ENCODE measurements at regions not wholly inside any gene's neighbourhood (a gene's known extent, or its start where the extent isn't known, plus 50 kb on each side); places are given as distances from the start of the nearest gene placed in this dataset.

DNA sequence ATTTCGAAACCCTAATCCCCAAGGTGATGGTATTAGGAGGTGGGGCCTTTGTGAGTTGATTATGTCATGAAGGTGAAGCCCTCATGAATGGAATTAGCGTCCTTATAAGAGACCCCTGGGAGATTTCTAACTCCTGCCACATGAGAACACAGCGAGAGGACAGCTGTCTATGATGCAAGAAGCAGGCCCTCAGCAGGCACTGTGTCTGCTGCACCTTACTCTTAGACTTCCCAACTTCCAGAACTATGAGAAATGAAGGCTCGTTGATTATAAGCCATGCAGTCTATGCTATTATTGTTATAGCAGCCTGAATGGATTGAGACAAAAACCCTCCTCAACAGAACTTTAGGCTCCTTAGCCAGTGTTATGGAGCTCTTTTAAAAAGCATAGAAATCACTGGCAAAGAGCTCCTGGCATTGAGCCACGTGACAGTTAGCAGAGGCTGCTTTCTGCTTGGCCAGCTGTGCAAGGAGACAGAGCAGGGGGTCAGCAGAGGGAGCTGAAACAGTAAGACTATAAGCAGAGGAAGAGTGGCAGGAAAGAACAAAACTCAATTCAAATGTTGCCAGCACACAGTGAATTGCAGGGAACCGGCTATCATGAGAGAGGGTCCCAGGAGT is 219.2 kb upstream of the FAT1 start:
- no peak overlapping the region for H3T11ph ChIP-seq (ENCODE audit: low read length)
- no peak overlapping the region for H3K14ac ChIP-seq (ENCODE audit: insufficient read depth, low read length)
- H3K56ac ChIP-seq (ENCODE audit: insufficient read length, low read depth, low read length) = no peak overlapping the region
- H3K27ac ChIP-seq (ENCODE audit: insufficient read length, low read depth, low read length) = no peak overlapping the region
- H4K8ac ChIP-seq (replicated peaks; ENCODE audit: insufficient read length, low read depth, low read length) = no peak overlapping the region
- H3K23me2 ChIP-seq (ENCODE audit: insufficient read length, low read depth, low read length, poor library complexity, severe bottlenecking) = no peaks in the 10 kb centered on the region
- no peaks in the 10 kb centered on the region for H3K79me2 ChIP-seq (ENCODE audit: insufficient read depth, low read length)
- Mint-ChIP-seq H3K4me3 (no peak overlapping the region), H3K27ac (no peak overlapping the region), H3K9me3 (no peaks in the 10 kb centered on the region), H3K36me3 (ENCODE audit: insufficient read depth in 1 of 3, low read depth in 3 of 3) (no peaks in the 10 kb centered on the region; a peak in 1 of 7 replicates), H3K27me3 (ENCODE audit: low read depth) (peaks cover 3% of the 10 kb centered on the region; the same call in 1 of the 2 replicates), H3K4me1 (peaks cover 25 to 33% of the 10 kb centered on the region in 2 experiments)
- H2BK20ac ChIP-seq (ENCODE audit: low read depth, low read length, poor library complexity, severe bottlenecking) = no peak overlapping the region
- H3K4ac ChIP-seq (ENCODE audit: low read depth, low read length) = no peak overlapping the region
- no peak overlapping the region for H2BK12ac ChIP-seq (ENCODE audit: insufficient read length, low read depth, low read length)
- no peaks in the 10 kb centered on the region for H3K9me3 ChIP-seq (ENCODE audit: control insufficient read depth, low read depth, low read length)
- peaks cover 2% of the 10 kb centered on the region; the same call in 1 of the 2 replicates for H3K4me1 ChIP-seq (ENCODE audit: insufficient read depth, low read length)
- H4K20me1 ChIP-seq (ENCODE audit: control insufficient read depth, insufficient read depth, insufficient read length) = no peaks in the 10 kb centered on the region
- no peak overlapping the region for H2AFZ ChIP-seq (ENCODE audit: low read length)
- H4K91ac ChIP-seq (ENCODE audit: insufficient read length, low read depth, low read length) = no peak overlapping the region
- no peak overlapping the region for H2BK5ac ChIP-seq (ENCODE audit: insufficient read length, low read length)
- TF ChIP-seq, protein P1, sequence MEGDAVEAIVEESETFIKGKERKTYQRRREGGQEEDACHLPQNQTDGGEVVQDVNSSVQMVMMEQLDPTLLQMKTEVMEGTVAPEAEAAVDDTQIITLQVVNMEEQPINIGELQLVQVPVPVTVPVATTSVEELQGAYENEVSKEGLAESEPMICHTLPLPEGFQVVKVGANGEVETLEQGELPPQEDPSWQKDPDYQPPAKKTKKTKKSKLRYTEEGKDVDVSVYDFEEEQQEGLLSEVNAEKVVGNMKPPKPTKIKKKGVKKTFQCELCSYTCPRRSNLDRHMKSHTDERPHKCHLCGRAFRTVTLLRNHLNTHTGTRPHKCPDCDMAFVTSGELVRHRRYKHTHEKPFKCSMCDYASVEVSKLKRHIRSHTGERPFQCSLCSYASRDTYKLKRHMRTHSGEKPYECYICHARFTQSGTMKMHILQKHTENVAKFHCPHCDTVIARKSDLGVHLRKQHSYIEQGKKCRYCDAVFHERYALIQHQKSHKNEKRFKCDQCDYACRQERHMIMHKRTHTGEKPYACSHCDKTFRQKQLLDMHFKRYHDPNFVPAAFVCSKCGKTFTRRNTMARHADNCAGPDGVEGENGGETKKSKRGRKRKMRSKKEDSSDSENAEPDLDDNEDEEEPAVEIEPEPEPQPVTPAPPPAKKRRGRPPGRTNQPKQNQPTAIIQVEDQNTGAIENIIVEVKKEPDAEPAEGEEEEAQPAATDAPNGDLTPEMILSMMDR (conservative IDR thresholded peaks at IDR 0.05) = no peak
- no peak overlapping the region for H2BK120ac ChIP-seq (ENCODE audit: low read depth, low read length, poor library complexity, severe bottlenecking)
- H3K23ac ChIP-seq (ENCODE audit: insufficient read length, low read depth, low read length) = no peak overlapping the region
- H2AK5ac ChIP-seq (ENCODE audit: insufficient read length, low read length) = no peak overlapping the region
- no peak overlapping the region for H3K4me2 ChIP-seq (ENCODE audit: insufficient read depth, insufficient read length, low read length)
- no peak overlapping the region for H4K5ac ChIP-seq (ENCODE audit: insufficient read length, low read depth, low read length)
- H3K18ac ChIP-seq (ENCODE audit: insufficient read length, low read depth, low read length) = no peak overlapping the region
- DNase-seq = no peak
- no peaks in the 10 kb centered on the region for H3K27me3 ChIP-seq (ENCODE audit: insufficient read depth, low read length)
- H2BK15ac ChIP-seq (ENCODE audit: low read depth, low read length) = no peak overlapping the region
- H3K9ac ChIP-seq (ENCODE audit: extremely low read depth, insufficient read length, low read length) = no peak overlapping the region
- WGBS (ENCODE audit: extremely low coverage, insufficient read length, low lambda C conversion rate) = no CpG with 5 or more reads among the region's 6 CpGs
- no peaks in the 10 kb centered on the region for H3K79me1 ChIP-seq (ENCODE audit: insufficient read depth, low read depth, low read length, poor library complexity, severe bottlenecking)
